GM12891 (cell line): ENCODE measurements at regions not wholly inside any gene's neighbourhood (a gene's known extent, or its start where the extent isn't known, plus 50 kb on each side); places are given as distances from the start of the nearest gene placed in this dataset.

Source experiments
- PAX5 ChIP-seq: IDR thresholded peaks from 2 replicates; pipeline ENCODE4 v1.6.1; 2011; ENCODE audit warnings: low read length, moderate library complexity, mild to moderate bottlenecking; ENCODE audit not compliant: insufficient read depth, severe bottlenecking
- POLR2A ChIP-seq: IDR thresholded peaks from 2 replicates; pipeline ENCODE4 v1.6.1; 2011; ENCODE audit warnings: low read depth, low read length, control low read depth
- POLR2AphosphoS5 ChIP-seq: IDR thresholded peaks from 2 replicates; pipeline ENCODE4 v1.6.1; 2011; ENCODE audit warnings: low read depth, low read length, control low read depth
- POU2F2 ChIP-seq: IDR thresholded peaks from 2 replicates; pipeline ENCODE4 v1.6.1; 2011; ENCODE audit warnings: low read depth, mild to moderate bottlenecking, control low read depth, low read length, moderate library complexity
- SPI1 ChIP-seq: IDR thresholded peaks from 2 replicates; pipeline ENCODE4 v1.6.1; 2011; ENCODE audit warnings: low read depth, low read length, control low read depth
- TAF1 ChIP-seq: IDR thresholded peaks from 2 replicates; pipeline ENCODE4 v1.6.1; 2011; ENCODE audit warnings: low read depth, low read length, control low read depth

DNA sequence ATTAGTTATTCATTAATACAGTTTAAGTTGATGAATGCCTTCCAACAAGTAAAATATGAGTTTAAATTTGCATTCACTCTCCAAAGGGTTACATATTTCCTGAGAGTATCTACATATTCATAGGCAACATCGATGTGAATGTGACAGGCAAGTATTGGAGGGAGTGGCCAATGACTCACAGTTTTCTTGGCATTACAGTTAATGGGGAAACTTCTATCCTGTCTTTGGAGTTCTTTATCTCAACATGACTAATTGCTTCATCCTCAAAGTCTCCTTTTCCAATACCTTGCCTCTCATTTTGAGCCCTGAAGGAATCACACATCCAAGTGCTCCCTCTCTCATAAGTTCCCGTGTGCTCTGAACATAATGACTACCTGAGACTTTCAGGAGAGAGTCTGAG is 439.7 kb upstream of the FRG2C start:
- TF ChIP-seq POLR2A (no peak), POLR2AphosphoS5 (no peak), TAF1 (no peak), POU2F2 (no peak), SPI1 (no peak), PAX5 (no peak)
